ENCODE measurements at regions not wholly inside any gene's neighbourhood (a gene's known extent, or its start where the extent isn't known, plus 50 kb on each side); places are given as distances from the start of the nearest gene placed in this dataset.
"Not testable (repeated sequence)": the region's sequence is repeated elsewhere in the genome, so short reads cannot be mapped to it uniquely, and the experiment has no call there.

- no peak for DNase-seq (ENCODE audit: low spot score)
These were observed 107.8 kb upstream of the WSCD1 start for GRCh38 chr17:5962371-5962770.

DNA sequence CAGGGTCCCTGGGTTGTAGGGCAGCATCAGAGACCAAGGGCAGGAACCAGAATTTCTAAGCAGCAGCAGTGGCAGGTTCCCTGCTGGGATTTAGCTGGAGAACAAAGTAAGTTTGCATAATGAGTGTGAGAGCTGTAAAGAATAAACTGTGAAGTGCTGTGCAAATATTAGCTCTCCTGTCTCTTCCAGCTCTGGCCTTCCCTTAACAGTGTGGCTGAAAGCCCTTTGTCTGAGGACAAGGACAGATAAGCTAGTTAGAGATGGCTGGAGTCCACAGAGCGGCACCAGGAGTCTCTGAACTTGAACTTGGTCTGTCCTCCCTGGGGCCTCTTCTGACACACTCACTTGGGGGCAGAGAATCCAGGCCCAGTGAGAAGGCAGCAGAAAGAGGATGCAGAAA is 98.2 kb upstream of the WSCD1 start:
- no peak for DNase-seq (ENCODE audit: low spot score)

DNA sequence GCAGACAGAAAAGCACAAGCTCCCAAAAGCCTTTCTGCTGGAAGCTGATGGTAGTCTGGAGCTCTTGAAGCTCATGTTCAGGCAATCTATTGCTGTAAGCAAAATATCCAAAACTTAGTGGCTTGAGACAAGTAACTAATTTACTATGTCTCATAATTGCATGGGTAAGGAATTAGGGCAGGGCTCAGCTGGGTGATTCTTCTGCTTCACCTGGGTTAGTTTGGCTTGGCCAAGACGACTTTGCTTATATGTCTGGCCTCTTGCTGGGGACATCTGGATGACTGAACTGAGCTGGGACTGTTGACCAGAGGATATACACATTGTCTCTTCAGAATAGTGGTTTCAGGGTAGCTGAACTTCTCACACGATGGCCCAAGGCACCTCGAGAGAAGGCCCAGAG is 96.8 kb upstream of the WSCD1 start:
- no peak for DNase-seq (ENCODE audit: low spot score)

GRCh38 chr17:5975661-5976060 is 94.5 kb upstream of the WSCD1 start:
- DNase-seq (ENCODE audit: low spot score), result no peak

DNA sequence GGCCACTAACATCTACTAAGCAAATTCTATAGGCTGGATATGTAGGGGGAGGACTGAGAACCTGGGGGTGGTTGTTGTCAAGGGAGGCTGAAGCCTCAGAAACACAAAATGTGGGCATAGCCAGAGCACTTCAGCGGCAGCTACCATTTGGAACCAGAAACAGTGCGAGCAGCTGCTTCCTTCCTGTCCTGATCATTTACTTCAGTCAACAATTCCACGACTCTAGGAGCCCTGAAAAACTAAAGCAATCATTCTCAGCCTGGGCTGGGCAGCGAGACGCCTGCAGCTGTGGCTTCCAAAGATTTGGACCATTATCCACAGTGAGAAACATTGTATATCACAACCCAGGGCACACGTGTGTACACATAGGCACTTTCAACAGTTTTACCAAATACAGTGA is 93.9 kb upstream of the WSCD1 start:
- no peak for DNase-seq (ENCODE audit: low spot score)

GRCh38 chr17:5978496-5978895 is 91.7 kb upstream of the WSCD1 start:
- DNase-seq (ENCODE audit: low spot score), result no peak

DNA sequence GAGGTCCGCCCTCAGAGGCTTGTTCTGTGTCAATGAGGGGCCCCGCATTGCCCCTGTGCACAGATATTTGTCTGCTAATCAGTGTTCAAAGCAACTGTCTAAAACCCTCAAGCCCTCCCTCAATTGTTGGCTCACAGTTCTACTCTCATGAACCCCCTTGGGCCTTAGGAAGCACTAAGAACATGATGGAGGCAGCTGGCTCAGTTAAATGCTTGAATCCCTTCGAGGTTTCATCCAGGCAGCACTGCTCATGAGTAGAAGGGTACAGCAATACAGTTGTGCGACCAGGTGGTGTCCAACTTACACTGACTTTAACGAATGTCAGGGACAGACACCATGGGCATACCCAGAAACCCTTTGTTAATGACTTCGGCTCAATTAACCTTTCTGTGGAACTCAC is 89.2 kb upstream of the WSCD1 start:
- DNase-seq (ENCODE audit: low spot score), result no peak

GRCh38 chr17:5986644-5987043 is 83.5 kb upstream of the WSCD1 start:
- DNase-seq (ENCODE audit: low spot score), result no peak

DNA sequence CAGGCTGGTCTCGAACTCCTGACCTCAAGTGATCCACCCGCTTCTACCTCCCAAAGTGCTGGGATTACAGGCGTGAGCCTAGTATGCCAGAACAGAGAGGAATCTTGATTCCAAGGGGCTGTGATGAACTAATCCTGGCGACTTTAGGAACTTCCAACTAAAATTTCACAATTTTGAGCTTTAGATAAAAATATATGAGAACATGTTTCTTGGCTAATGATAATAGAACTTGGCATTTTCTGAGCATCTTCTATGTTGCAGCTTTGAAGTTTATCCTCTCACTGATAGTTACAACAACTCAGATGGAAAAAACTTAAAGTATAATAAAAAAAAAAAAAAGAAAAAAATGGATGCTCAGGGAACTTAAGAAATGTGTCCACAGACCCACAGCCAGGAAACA is 69.8 kb upstream of the WSCD1 start:
- DNase-seq (ENCODE audit: low spot score), result no peak

DNA sequence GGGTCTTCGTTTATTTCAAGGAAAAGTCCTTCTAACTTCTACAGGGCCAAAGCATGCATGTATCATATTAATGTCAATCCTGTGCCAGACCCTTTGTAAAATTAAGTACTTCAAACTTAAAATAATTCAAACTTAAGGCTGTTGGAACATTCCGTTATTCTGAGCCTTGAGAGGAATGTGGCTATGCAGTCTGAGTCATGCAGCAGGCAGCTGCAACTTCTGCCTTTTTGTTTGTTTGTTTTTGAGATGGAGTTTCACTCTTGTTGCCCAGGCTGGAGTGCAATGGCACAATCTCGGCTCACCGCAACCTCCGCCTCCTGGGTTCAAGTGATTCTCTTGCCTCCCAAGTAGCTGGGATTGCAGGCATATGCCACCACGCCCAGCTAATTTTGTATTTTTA is 67.0 kb upstream of the WSCD1 start:
- not testable (repeated sequence) for DNase-seq (ENCODE audit: low spot score)

DNA sequence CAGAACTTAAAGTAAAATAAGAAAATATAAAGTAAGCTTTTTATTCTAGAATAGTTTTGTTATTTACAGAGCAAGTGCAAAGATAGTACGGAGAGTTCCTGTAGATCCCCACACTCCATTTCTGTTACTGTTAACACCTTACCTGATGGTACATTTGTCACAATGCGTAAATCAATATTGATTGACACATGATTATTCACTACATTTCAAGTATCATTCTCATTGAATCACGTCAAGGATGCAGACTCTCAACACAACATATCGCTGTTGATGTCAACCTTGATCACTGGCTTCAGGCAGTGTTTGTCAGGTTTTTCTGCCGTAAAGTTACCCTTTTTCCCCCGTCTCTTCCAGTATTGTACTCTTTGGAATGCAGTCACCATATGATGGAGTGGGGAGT is 64.2 kb upstream of the WSCD1 start:
- DNase-seq (ENCODE audit: low spot score), result no peak

DNA sequence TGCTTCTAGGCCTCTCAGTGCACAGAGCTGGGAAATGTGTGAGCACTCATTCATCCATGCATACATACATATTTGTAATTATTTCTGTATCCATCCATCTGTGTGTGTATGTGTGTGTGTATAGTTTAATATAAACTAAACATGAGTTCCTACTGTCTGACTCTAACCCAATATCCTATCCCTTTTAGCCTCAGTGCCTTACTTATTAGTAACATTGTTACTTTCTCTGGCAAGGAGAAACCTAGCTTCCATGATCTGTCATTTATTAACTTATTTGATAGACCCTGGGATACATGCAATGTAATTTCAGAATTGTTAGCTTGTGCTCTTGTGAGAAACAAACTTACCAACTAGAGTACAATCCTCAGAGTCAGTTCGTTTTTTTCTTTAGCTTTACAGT is 59.0 kb upstream of the WSCD1 start:
- DNase-seq (ENCODE audit: low spot score), result no peak

DNA sequence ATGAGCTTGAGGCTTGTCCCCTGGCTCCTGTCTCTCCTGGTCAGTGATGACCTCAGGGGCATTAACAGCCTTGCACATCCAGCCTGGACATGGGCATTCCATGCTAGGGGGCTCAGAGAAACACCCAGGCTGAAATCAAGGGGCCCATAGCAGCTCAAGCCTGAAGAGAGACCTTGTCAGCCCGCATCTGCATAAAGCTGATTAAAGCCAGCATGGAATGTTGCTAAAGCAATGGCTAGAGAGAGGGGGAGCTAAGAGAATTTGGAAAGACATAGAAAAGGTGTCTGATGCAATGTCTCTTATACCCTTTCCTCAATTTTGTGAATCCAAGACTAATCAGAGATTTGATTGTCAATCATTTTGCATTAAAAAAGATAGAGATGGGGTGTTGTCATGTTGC is 51.4 kb upstream of the WSCD1 start:
- no peak for DNase-seq (ENCODE audit: low spot score)

- DNase-seq (ENCODE audit: low spot score), result no peak
These were observed 50.2 kb upstream of the WSCD1 start for GRCh38 chr17:6019959-6020358.

GRCh38 chr17:6020376-6021010 is 49.7 kb upstream of the WSCD1 start:
- no peak for DNase-seq (ENCODE audit: low spot score)

Measured in NAMALWA (cell line).